HEK293 (cell line): ENCODE measurements at regions not wholly inside any gene's neighbourhood (a gene's known extent, or its start where the extent isn't known, plus 50 kb on each side); places are given as distances from the start of the nearest gene placed in this dataset.

Experiments
- CTCF ChIA-PET: fragments of 350-600 bp; formaldehyde crosslinking; extraction: SDS; loops from one replicate; lab custom pipeline; 2021; ENCODE audit warnings: antibody characterized with exemption; lab: Yijun Ruan, JAX
- POLR2A ChIA-PET: fragments of 300-600 bp; formaldehyde crosslinking; extraction: SDS; loops from one replicate; lab custom pipeline; 2020; ENCODE audit warnings: antibody characterized with exemption, inconsistent platforms; lab: Yijun Ruan, JAX
- H3K27ac ChIP-seq: fragments of 200-500 bp; sonication (Bioruptor generic); 2 replicates; pipeline ENCODE4 v1.5.1; 2014; ENCODE audit warnings: low read depth, low read length, control low read depth, inconsistent platforms; ENCODE audit errors: extremely low read depth
- H3K36me3 ChIP-seq, 2 experiments: fragments of 200-500 bp in 1 of 2; sonication (Bioruptor generic) in 1 of 2; 1 replicate in 1 of 2; 2 replicates in 1 of 2; pipeline ENCODE4 v1.5.1; 2014 to 2017; ENCODE audit warnings: inconsistent platforms in 2 of 2, low read length in 2 of 2; ENCODE audit not compliant: control insufficient read depth in 2 of 2, insufficient read depth in 1 of 2
- H3K4me1 ChIP-seq: fragments of 200-500 bp; sonication (Bioruptor generic); 2 replicates; pipeline ENCODE4 v1.5.1; 2014; ENCODE audit warnings: mild to moderate bottlenecking, low read length, inconsistent platforms; ENCODE audit not compliant: control insufficient read depth, insufficient read depth
- H3K4me3 ChIP-seq: 2 replicates; pipeline ENCODE4 v1.5.1; 2011; ENCODE audit warnings: low read depth, mild to moderate bottlenecking, control low read depth, low read length, moderate library complexity
- H3K9me3 ChIP-seq: fragments of 200-500 bp; sonication (Bioruptor generic); 2 replicates; pipeline ENCODE4 v1.5.1; 2014; ENCODE audit warnings: low read depth, low read length, inconsistent platforms; ENCODE audit not compliant: control insufficient read depth, insufficient read depth
- MYNN ChIP-seq: fragments of 450-650 bp; formaldehyde crosslinking; IDR thresholded peaks from 2 replicates; pipeline ENCODE4 v1.5.1; 2016; ENCODE audit warnings: missing biosample characterization, missing genetic modification characterization, borderline replicate concordance
- OVOL3 ChIP-seq: fragments of 450-650 bp; formaldehyde crosslinking; IDR thresholded peaks from 2 replicates; pipeline ENCODE4 v1.5.1; 2016; ENCODE audit warnings: missing biosample characterization, missing genetic modification characterization
- TCF7L2 ChIP-seq: IDR thresholded peaks from 2 replicates; pipeline ENCODE4 v1.6.1; 2011; ENCODE audit warnings: low read depth, mild to moderate bottlenecking, inconsistent platforms, low read length, moderate library complexity, borderline replicate concordance
- TRIM28 ChIP-seq: IDR thresholded peaks from 2 replicates; pipeline ENCODE4 v1.6.1; 2011; ENCODE audit warnings: low read length, control low read depth, borderline replicate concordance
- TSHZ1 ChIP-seq: fragments of 450-650 bp; formaldehyde crosslinking; IDR thresholded peaks from 2 replicates; pipeline ENCODE4 v1.5.1; 2016; ENCODE audit warnings: missing biosample characterization, missing genetic modification characterization, borderline replicate concordance
- ZBTB1 ChIP-seq: fragments of 450-650 bp; formaldehyde crosslinking; IDR thresholded peaks from 2 replicates; pipeline ENCODE4 v1.5.1; 2016; ENCODE audit warnings: missing biosample characterization, missing genetic modification characterization
- ZFHX2 ChIP-seq: fragments of 450-650 bp; formaldehyde crosslinking; conservative IDR thresholded peaks from 2 replicates; pipeline ENCODE4 v1.5.1; 2016; ENCODE audit warnings: missing biosample characterization, missing genetic modification characterization
- ZNF10 ChIP-seq: fragments of 450-650 bp; formaldehyde crosslinking; IDR thresholded peaks from 2 replicates; pipeline ENCODE4 v1.5.1; 2017; ENCODE audit warnings: missing biosample characterization, missing genetic modification characterization
- ZNF132 ChIP-seq: fragments of 450-650 bp; formaldehyde crosslinking; IDR thresholded peaks from 2 replicates; pipeline ENCODE4 v1.5.1; 2017; ENCODE audit warnings: missing biosample characterization, missing genetic modification characterization, borderline replicate concordance
- ZNF280C ChIP-seq: fragments of 450-650 bp; formaldehyde crosslinking; IDR thresholded peaks from 2 replicates; pipeline ENCODE4 v1.5.1; 2016; ENCODE audit warnings: missing biosample characterization, missing genetic modification characterization
- ZNF302 ChIP-seq: fragments of 450-650 bp; formaldehyde crosslinking; IDR thresholded peaks from 2 replicates; pipeline ENCODE4 v1.5.1; 2016; ENCODE audit warnings: missing biosample characterization, missing genetic modification characterization, low read depth
- ZNF354C ChIP-seq: fragments of 450-650 bp; formaldehyde crosslinking; IDR thresholded peaks from 2 replicates; pipeline ENCODE4 v1.5.1; 2016; ENCODE audit warnings: missing biosample characterization, missing genetic modification characterization, low read depth, borderline replicate concordance
- ZNF37A ChIP-seq: fragments of 450-650 bp; IDR thresholded peaks from 2 replicates; pipeline ENCODE4 v1.5.1; 2018; ENCODE audit warnings: missing biosample characterization, missing genetic modification characterization
- ZNF423 ChIP-seq: fragments of 450-650 bp; formaldehyde crosslinking; IDR thresholded peaks from 2 replicates; pipeline ENCODE4 v1.5.1; 2016; ENCODE audit warnings: missing biosample characterization, missing genetic modification characterization
- ZNF518A ChIP-seq: fragments of 450-650 bp; formaldehyde crosslinking; conservative IDR thresholded peaks from 2 replicates; pipeline ENCODE4 v1.5.1; 2016; ENCODE audit warnings: low read depth, missing biosample characterization, missing genetic modification characterization
- ZNF521 ChIP-seq: fragments of 450-650 bp; formaldehyde crosslinking; IDR thresholded peaks from 2 replicates; pipeline ENCODE4 v1.5.1; 2017; ENCODE audit warnings: missing biosample characterization, mild to moderate bottlenecking, missing genetic modification characterization
- ZNF585B ChIP-seq: fragments of 450-650 bp; formaldehyde crosslinking; IDR thresholded peaks from 2 replicates; pipeline ENCODE4 v1.5.1; 2016; ENCODE audit warnings: missing biosample characterization, missing genetic modification characterization
- ZNF624 ChIP-seq: fragments of 450-650 bp; formaldehyde crosslinking; IDR thresholded peaks from 2 replicates; pipeline ENCODE4 v1.5.1; 2017; ENCODE audit warnings: missing biosample characterization, missing genetic modification characterization
- ZNF837 ChIP-seq: fragments of 450-650 bp; formaldehyde crosslinking; IDR thresholded peaks from 2 replicates; pipeline ENCODE4 v1.5.1; 2016; ENCODE audit warnings: missing biosample characterization, missing genetic modification characterization
- ZSCAN30 ChIP-seq: fragments of 450-650 bp; IDR thresholded peaks from 2 replicates; pipeline ENCODE4 v1.5.1; 2018; ENCODE audit warnings: missing biosample characterization, mild to moderate bottlenecking, missing genetic modification characterization, moderate library complexity
- ZSCAN4 ChIP-seq: fragments of 450-650 bp; formaldehyde crosslinking; IDR thresholded peaks from 2 replicates; pipeline ENCODE4 v1.5.1; 2017; ENCODE audit warnings: missing biosample characterization, missing genetic modification characterization
- TF ChIP-seq, protein P1 (sequence below): fragments of 450-650 bp; formaldehyde crosslinking; IDR thresholded peaks from 2 replicates; pipeline ENCODE4 v1.5.1; 2016; ENCODE audit warnings: missing biosample characterization, missing genetic modification characterization

- TF ChIP-seq ZNF518A (tag by site-specific recombination) (no peak), ZNF521 (tag by site-specific recombination) (no peak), ZNF10 (no peak), ZFHX2 (tag by site-specific recombination) (no peak), TRIM28 (no peak)
Measured at GRCh38 chr10:33414841-33415240, 80.4 kb upstream of the NRP1 start (continued).

- Histone ChIP-seq H3K4me3 (no peak overlapping the region), H3K4me1 (peaks cover 3% of the 10 kb centered on the region; the same call in 1 of the 2 replicates), H3K27ac (no peak overlapping the region), H3K36me3 (no peaks in the 10 kb centered on the region), H3K9me3 (no peaks in the 10 kb centered on the region)
- POLR2A ChIA-PET: no interaction called here
- TF ChIP-seq ZNF837 (tag by site-specific recombination) (no peak), ZNF423 (tag by site-specific recombination) (no peak), OVOL3 (tag by site-specific recombination) (no peak), ZNF585B (no peak), TSHZ1 (tag by site-specific recombination) (no peak), ZNF37A (tag by site-specific recombination) (no peak), ZNF302 (tag by site-specific recombination) (no peak), ZNF280C (tag by site-specific recombination) (no peak), ZNF132 (no peak), ZBTB1 (no peak), ZNF624 (tag by site-specific recombination) (no peak), ZSCAN30 (tag by site-specific recombination) (no peak), MYNN (tag by site-specific recombination) (no peak), ZNF354C (tag by site-specific recombination) (no peak), ZSCAN4 (tag by site-specific recombination) (no peak), TCF7L2 (no peak)
- TF ChIP-seq, protein P1, sequence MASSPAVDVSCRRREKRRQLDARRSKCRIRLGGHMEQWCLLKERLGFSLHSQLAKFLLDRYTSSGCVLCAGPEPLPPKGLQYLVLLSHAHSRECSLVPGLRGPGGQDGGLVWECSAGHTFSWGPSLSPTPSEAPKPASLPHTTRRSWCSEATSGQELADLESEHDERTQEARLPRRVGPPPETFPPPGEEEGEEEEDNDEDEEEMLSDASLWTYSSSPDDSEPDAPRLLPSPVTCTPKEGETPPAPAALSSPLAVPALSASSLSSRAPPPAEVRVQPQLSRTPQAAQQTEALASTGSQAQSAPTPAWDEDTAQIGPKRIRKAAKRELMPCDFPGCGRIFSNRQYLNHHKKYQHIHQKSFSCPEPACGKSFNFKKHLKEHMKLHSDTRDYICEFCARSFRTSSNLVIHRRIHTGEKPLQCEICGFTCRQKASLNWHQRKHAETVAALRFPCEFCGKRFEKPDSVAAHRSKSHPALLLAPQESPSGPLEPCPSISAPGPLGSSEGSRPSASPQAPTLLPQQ (tag by site-specific recombination): no peak
- CTCF ChIA-PET: interaction anchor here (0.6 kb wide), 1 partner anchor 220 kb away, joined by 3 read pairs; no protein-coding TSS in a partner anchor
Measured at GRCh38 chr10:33412653-33413361, 78.3 kb upstream of the NRP1 start.
